K562 (cell line): ENCODE measurements at regions not wholly inside any gene's neighbourhood (a gene's known extent, or its start where the extent isn't known, plus 50 kb on each side); places are given as distances from the start of the nearest gene placed in this dataset.

Experiments
- ARID1B ChIP-seq: fragments of 450-650 bp; IDR thresholded peaks from 2 replicates; pipeline ENCODE4 v1.6.1; 2016; ENCODE audit warnings: antibody characterized with exemption, mild to moderate bottlenecking, inconsistent platforms
- CBX1 ChIP-seq: sonication (generic); IDR thresholded peaks from 2 replicates; pipeline ENCODE4 v1.6.1; 2016; ENCODE audit warnings: antibody characterized with exemption, low read depth, mild to moderate bottlenecking
- CBX3 ChIP-seq, 2 experiments: IDR thresholded peaks; 1 replicate in 1 of 2; 2 replicates in 1 of 2; pipeline ENCODE4 v1.6.1; 2012; ENCODE audit warnings: inconsistent platforms in 2 of 2, low read length in 2 of 2, borderline replicate concordance in 1 of 2, control low read depth in 1 of 2
- CC2D1A ChIP-seq: fragments of 450-650 bp; IDR thresholded peaks from 2 replicates; pipeline ENCODE4 v1.6.1; 2017; ENCODE audit warnings: mild to moderate bottlenecking
- DPF2 ChIP-seq: fragments of 450-650 bp; IDR thresholded peaks from 2 replicates; pipeline ENCODE4 v1.6.1; 2016
- FOXM1 ChIP-seq, 2 experiments: fragments of 450-650 bp in 1 of 2; sonication (generic) in 1 of 2; formaldehyde crosslinking in 1 of 2; IDR thresholded peaks; 2 replicates each; pipeline versions ENCODE4 v1.6.1 to v1.9.0; 2017 to 2022; ENCODE audit warnings: low read depth in 2 of 2, mild to moderate bottlenecking in 2 of 2, missing genetic modification reagents in 1 of 2, moderate library complexity in 1 of 2
- HDAC3 ChIP-seq: fragments of 450-650 bp; IDR thresholded peaks from 2 replicates; pipeline ENCODE4 v1.6.1; 2018; ENCODE audit warnings: borderline replicate concordance, mild to moderate bottlenecking, moderate library complexity; ENCODE audit not compliant: partially characterized antibody
- L3MBTL2 ChIP-seq: fragments of 450-650 bp; IDR thresholded peaks from 2 replicates; pipeline ENCODE4 v1.6.1; 2016; ENCODE audit warnings: mild to moderate bottlenecking, moderate library complexity
- MTA2 ChIP-seq: fragments of 450-650 bp; IDR thresholded peaks from 2 replicates; pipeline ENCODE4 v1.6.1; 2016; ENCODE audit warnings: low read depth
- NFIC ChIP-seq: fragments of 450-650 bp; IDR thresholded peaks from 2 replicates; pipeline ENCODE4 v1.6.1; 2017; ENCODE audit warnings: mild to moderate bottlenecking, inconsistent platforms
- PHTF2 ChIP-seq: fragments of 250-450 bp; sonication (Bioruptor Pico); IDR thresholded peaks from 2 replicates; pipeline ENCODE4 v1.5.0; 2021; ENCODE audit warnings: mild to moderate bottlenecking
- RCOR1 ChIP-seq, 2 experiments: IDR thresholded peaks; 2 replicates each; pipeline ENCODE4 v1.6.1; 2012; ENCODE audit warnings: low read depth in 2 of 2, low read length in 2 of 2, borderline replicate concordance in 1 of 2, improper control_type of control experiment in 1 of 2
- SMARCC2 ChIP-seq: fragments of 450-650 bp; IDR thresholded peaks from 2 replicates; pipeline ENCODE4 v1.6.1; 2017; ENCODE audit warnings: antibody characterized with exemption, moderate library complexity, mild to moderate bottlenecking, low read depth
- ZEB2 ChIP-seq: fragments of 450-650 bp; IDR thresholded peaks from 2 replicates; pipeline ENCODE4 v1.6.1; 2016
- ZNF347 ChIP-seq: fragments of 450-650 bp; formaldehyde crosslinking; IDR thresholded peaks from 2 replicates; pipeline ENCODE4 v1.4.0; 2020; ENCODE audit warnings: low read depth, mild to moderate bottlenecking, moderate library complexity
- TF ChIP-seq, protein P1 (sequence below): fragments of 450-650 bp; formaldehyde crosslinking; IDR thresholded peaks from 2 replicates; pipeline ENCODE4 v1.4.0; 2020; ENCODE audit warnings: mild to moderate bottlenecking, moderate library complexity
- TF ChIP-seq, protein P2 (sequence below): IDR thresholded peaks from 2 replicates; pipeline ENCODE4 v1.6.1; 2012; ENCODE audit warnings: low read depth, low read length, improper control_type of control experiment, borderline replicate concordance
- TF ChIP-seq, protein P3 (sequence below): sonication (generic); IDR thresholded peaks from 2 replicates; pipeline ENCODE4 v1.6.1; 2016
- TF ChIP-seq, protein P4 (sequence below): fragments of 450-650 bp; IDR thresholded peaks from 2 replicates; pipeline ENCODE4 v1.6.1; 2016; ENCODE audit warnings: low read depth, mild to moderate bottlenecking, moderate library complexity
- TF ChIP-seq, protein P5 (sequence below): fragments of 250-450 bp; sonication (Bioruptor Pico); IDR thresholded peaks from 2 replicates; pipeline ENCODE4 v1.5.0; 2022; ENCODE audit warnings: mild to moderate bottlenecking

DNA sequence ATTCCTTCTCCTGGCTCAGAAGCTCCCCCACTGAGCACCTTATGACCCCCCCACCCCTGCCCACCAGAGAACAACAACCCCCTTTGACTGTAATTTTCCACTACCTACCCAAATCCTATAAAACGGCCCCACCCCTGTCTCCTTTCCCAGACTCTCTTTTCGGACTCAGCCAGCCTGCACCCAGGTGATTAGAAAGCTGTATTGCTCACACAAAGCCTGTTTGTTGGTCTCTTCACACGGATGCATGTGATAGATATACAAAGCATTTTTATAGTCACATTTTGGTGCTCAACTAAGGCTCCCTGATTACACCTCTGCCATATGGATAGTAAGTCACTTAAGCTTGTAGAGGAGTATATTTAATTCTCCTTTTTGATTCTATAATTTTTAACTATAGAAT is 985.8 kb downstream of the REEP3 start (continued):
- TF ChIP-seq MTA2: peak; percentile 76
- TF ChIP-seq, protein P1, sequence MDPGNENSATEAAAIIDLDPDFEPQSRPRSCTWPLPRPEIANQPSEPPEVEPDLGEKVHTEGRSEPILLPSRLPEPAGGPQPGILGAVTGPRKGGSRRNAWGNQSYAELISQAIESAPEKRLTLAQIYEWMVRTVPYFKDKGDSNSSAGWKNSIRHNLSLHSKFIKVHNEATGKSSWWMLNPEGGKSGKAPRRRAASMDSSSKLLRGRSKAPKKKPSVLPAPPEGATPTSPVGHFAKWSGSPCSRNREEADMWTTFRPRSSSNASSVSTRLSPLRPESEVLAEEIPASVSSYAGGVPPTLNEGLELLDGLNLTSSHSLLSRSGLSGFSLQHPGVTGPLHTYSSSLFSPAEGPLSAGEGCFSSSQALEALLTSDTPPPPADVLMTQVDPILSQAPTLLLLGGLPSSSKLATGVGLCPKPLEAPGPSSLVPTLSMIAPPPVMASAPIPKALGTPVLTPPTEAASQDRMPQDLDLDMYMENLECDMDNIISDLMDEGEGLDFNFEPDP (CRISPR knock-in tag): no peak
- TF ChIP-seq ARID1B: peak; percentile 91
- TF ChIP-seq HDAC3: peak; percentile 41
- no peak for TF ChIP-seq PHTF2
- TF ChIP-seq NFIC: peak; percentile 59
- TF ChIP-seq DPF2: peak; percentile 80
- TF ChIP-seq, protein P2, sequence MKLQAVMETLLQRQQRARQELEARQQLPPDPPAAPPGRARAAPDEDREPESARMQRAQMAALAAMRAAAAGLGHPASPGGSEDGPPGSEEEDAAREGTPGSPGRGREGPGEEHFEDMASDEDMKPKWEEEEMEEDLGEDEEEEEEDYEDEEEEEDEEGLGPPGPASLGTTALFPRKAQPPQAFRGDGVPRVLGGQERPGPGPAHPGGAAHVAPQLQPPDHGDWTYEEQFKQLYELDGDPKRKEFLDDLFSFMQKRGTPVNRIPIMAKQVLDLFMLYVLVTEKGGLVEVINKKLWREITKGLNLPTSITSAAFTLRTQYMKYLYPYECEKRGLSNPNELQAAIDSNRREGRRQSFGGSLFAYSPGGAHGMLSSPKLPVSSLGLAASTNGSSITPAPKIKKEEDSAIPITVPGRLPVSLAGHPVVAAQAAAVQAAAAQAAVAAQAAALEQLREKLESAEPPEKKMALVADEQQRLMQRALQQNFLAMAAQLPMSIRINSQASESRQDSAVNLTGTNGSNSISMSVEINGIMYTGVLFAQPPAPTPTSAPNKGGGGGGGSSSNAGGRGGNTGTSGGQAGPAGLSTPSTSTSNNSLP: peak; percentile 72; the same call in 1 of the 2 replicates
- TF ChIP-seq, protein P3, sequence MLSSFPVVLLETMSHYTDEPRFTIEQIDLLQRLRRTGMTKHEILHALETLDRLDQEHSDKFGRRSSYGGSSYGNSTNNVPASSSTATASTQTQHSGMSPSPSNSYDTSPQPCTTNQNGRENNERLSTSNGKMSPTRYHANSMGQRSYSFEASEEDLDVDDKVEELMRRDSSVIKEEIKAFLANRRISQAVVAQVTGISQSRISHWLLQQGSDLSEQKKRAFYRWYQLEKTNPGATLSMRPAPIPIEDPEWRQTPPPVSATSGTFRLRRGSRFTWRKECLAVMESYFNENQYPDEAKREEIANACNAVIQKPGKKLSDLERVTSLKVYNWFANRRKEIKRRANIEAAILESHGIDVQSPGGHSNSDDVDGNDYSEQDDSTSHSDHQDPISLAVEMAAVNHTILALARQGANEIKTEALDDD: peak; percentile 14; the same call in 1 of the 2 replicates
- 0 out of 2 replicates have a peak, but pooled peaks have one; percentile 45 for TF ChIP-seq CC2D1A
- peak in 1 of 2 experiments; percentile 74; a peak in 1 of 4 replicates for TF ChIP-seq RCOR1 (IDR thresholded peaks at IDR 0.05; ENCODE audit: borderline replicate concordance in 1 of 2, low read depth in 2 of 2, low read length in 2 of 2)
- no peak for TF ChIP-seq ZNF347 (CRISPR knock-in tag)
- no peak for TF ChIP-seq CBX1
- TF ChIP-seq, protein P4, sequence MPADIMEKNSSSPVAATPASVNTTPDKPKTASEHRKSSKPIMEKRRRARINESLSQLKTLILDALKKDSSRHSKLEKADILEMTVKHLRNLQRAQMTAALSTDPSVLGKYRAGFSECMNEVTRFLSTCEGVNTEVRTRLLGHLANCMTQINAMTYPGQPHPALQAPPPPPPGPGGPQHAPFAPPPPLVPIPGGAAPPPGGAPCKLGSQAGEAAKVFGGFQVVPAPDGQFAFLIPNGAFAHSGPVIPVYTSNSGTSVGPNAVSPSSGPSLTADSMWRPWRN: no peak
- peak; percentile 49 for TF ChIP-seq FOXM1 (IDR thresholded peaks at IDR 0.05; ENCODE audit: low read depth)
- TF ChIP-seq FOXM1 (CRISPR knock-in tag; IDR thresholded peaks at IDR 0.05; ENCODE audit: low read depth): no peak
- TF ChIP-seq CBX3 (IDR thresholded peaks at IDR 0.05; ENCODE audit: borderline replicate concordance in 1 of 2, low read length in 2 of 2): peak in 1 of 2 experiments; percentile 33; a peak in 1 of 3 replicates
- TF ChIP-seq L3MBTL2: peak; percentile 58
- TF ChIP-seq ZEB2: 0 out of 2 replicates have a peak, but pooled peaks have one; percentile 12
- no peak for TF ChIP-seq SMARCC2
- TF ChIP-seq, protein P5, sequence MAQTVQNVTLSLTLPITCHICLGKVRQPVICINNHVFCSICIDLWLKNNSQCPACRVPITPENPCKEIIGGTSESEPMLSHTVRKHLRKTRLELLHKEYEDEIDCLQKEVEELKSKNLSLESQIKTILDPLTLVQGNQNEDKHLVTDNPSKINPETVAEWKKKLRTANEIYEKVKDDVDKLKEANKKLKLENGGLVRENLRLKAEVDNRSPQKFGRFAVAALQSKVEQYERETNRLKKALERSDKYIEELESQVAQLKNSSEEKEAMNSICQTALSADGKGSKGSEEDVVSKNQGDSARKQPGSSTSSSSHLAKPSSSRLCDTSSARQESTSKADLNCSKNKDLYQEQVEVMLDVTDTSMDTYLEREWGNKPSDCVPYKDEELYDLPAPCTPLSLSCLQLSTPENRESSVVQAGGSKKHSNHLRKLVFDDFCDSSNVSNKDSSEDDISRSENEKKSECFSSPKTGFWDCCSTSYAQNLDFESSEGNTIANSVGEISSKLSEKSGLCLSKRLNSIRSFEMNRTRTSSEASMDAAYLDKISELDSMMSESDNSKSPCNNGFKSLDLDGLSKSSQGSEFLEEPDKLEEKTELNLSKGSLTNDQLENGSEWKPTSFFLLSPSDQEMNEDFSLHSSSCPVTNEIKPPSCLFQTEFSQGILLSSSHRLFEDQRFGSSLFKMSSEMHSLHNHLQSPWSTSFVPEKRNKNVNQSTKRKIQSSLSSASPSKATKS (CRISPR knock-in tag): no peak
